NCI-H226 (cell line): ENCODE measurements at regions not wholly inside any gene's neighbourhood (a gene's known extent, or its start where the extent isn't known, plus 50 kb on each side); places are given as distances from the start of the nearest gene placed in this dataset.
"Not testable (repeated sequence)": the region's sequence is repeated elsewhere in the genome, so short reads cannot be mapped to it uniquely, and the experiment has no call there.

Experiments used
- DNase-seq: peaks from one replicate; pipeline ENCODE4 v3.0.0-alpha.2; 2015

- DNase-seq: no peak
Observed at GRCh38 chr3:72529081-72529480, 319.2 kb downstream of the SHQ1 start.

GRCh38 chr3:72523429-72524151 is 324.7 kb downstream of the SHQ1 start:
- DNase-seq: no peak

- DNase-seq: peak; percentile 55
Observed at GRCh38 chr3:72520690-72521308, 327.4 kb downstream of the SHQ1 start.

- DNase-seq: no peak
Observed at GRCh38 chr3:72519946-72520604, 328.2 kb downstream of the SHQ1 start.

- peak; percentile 47 for DNase-seq
Observed at GRCh38 chr3:72517921-72518424, 330.3 kb downstream of the SHQ1 start.

GRCh38 chr3:72517336-72517735 is 330.9 kb downstream of the SHQ1 start:
- no peak for DNase-seq

GRCh38 chr3:72516361-72516760 is 331.9 kb downstream of the SHQ1 start:
- no peak for DNase-seq

- DNase-seq: no peak
Observed at GRCh38 chr3:72515941-72516340, 332.3 kb downstream of the SHQ1 start.

GRCh38 chr3:72515281-72515680 is 333.0 kb downstream of the SHQ1 start:
- no peak for DNase-seq

GRCh38 chr3:72510247-72510646 is 338.0 kb downstream of the SHQ1 start:
- no peak for DNase-seq

- no peak for DNase-seq
Observed at GRCh38 chr3:72505539-72506405, 342.5 kb downstream of the SHQ1 start.

GRCh38 chr3:72497501-72497900 is 350.7 kb downstream of the SHQ1 start:
- DNase-seq: not testable (repeated sequence)

GRCh38 chr3:72496051-72496670 is 352.1 kb downstream of the SHQ1 start:
- no peak for DNase-seq

GRCh38 chr3:72494626-72495025 is 353.6 kb downstream of the SHQ1 start:
- peak; percentile 43 for DNase-seq

- no peak for DNase-seq
Observed at GRCh38 chr3:72494130-72494529, 354.1 kb downstream of the SHQ1 start.

GRCh38 chr3:72492240-72492639 is 356.0 kb downstream of the SHQ1 start:
- DNase-seq: peak; percentile 94

GRCh38 chr3:72490688-72491435 is 357.4 kb downstream of the SHQ1 start:
- DNase-seq: no peak

- no peak for DNase-seq
Observed at GRCh38 chr3:72489901-72490300, 358.3 kb downstream of the SHQ1 start.

GRCh38 chr3:72488738-72489035 is 359.6 kb downstream of the SHQ1 start:
- no peak for DNase-seq

GRCh38 chr3:72487946-72488737 is 360.1 kb downstream of the SHQ1 start:
- no peak for DNase-seq
